ENCODE measurements at regions not wholly inside any gene's neighbourhood (a gene's known extent, or its start where the extent isn't known, plus 50 kb on each side); places are given as distances from the start of the nearest gene placed in this dataset.
"Not testable (repeated sequence)": the region's sequence is repeated elsewhere in the genome, so short reads cannot be mapped to it uniquely, and the experiment has no call there.

GRCh38 chr10:6868036-6868725 lies 288.1 kb upstream of the PRKCQ start:
- no peak for DNase-seq

GRCh38 chr10:6866757-6867156 lies 286.7 kb upstream of the PRKCQ start:
- no peak for DNase-seq

- no peak for DNase-seq
Observed at GRCh38 chr10:6864142-6864541, 284.1 kb upstream of the PRKCQ start.

GRCh38 chr10:6863381-6863780 lies 283.3 kb upstream of the PRKCQ start:
- DNase-seq = no peak

- DNase-seq = no peak
Observed at GRCh38 chr10:6850452-6850851, 270.4 kb upstream of the PRKCQ start.

- no peak for DNase-seq
Observed at GRCh38 chr10:6847561-6847960, 267.5 kb upstream of the PRKCQ start.

GRCh38 chr10:6843894-6844650 lies 264.0 kb upstream of the PRKCQ start:
- no peak for DNase-seq

- DNase-seq = no peak
Observed at GRCh38 chr10:6843481-6843881, 263.4 kb upstream of the PRKCQ start.

GRCh38 chr10:6842722-6843121 lies 262.6 kb upstream of the PRKCQ start:
- DNase-seq = no peak

- DNase-seq = no peak
Observed at GRCh38 chr10:6841761-6842160, 261.7 kb upstream of the PRKCQ start.

GRCh38 chr10:6840766-6841165 lies 260.7 kb upstream of the PRKCQ start:
- DNase-seq = no peak

- DNase-seq = no peak
Observed at GRCh38 chr10:6840201-6840691, 260.2 kb upstream of the PRKCQ start.

GRCh38 chr10:6838118-6838517 lies 258.0 kb upstream of the PRKCQ start:
- no peak for DNase-seq

GRCh38 chr10:6833458-6834011 lies 253.5 kb upstream of the PRKCQ start:
- no peak for DNase-seq

- DNase-seq = not testable (repeated sequence)
Observed at GRCh38 chr10:6830981-6831380, 250.9 kb upstream of the PRKCQ start.

GRCh38 chr10:6824793-6825192 lies 244.7 kb upstream of the PRKCQ start:
- not testable (repeated sequence) for DNase-seq

- DNase-seq = no peak
Observed at GRCh38 chr10:6823770-6824169, 243.7 kb upstream of the PRKCQ start.

- no peak for DNase-seq
Observed at GRCh38 chr10:6819301-6819700, 239.2 kb upstream of the PRKCQ start.

- DNase-seq = no peak
Observed at GRCh38 chr10:6817770-6818169, 237.7 kb upstream of the PRKCQ start.

- DNase-seq = no peak
Observed at GRCh38 chr10:6815346-6815745, 235.3 kb upstream of the PRKCQ start.

- DNase-seq = no peak
Observed at GRCh38 chr10:6813856-6814255, 233.8 kb upstream of the PRKCQ start.

GRCh38 chr10:6813306-6813705 lies 233.2 kb upstream of the PRKCQ start:
- DNase-seq = no peak

GRCh38 chr10:6811153-6811552 lies 231.1 kb upstream of the PRKCQ start:
- no peak for DNase-seq

- no peak for DNase-seq
Observed at GRCh38 chr10:6803427-6803783, 223.3 kb upstream of the PRKCQ start.
